ENCODE measurements at regions not wholly inside any gene's neighbourhood (a gene's known extent, or its start where the extent isn't known, plus 50 kb on each side); places are given as distances from the start of the nearest gene placed in this dataset.

DNA sequence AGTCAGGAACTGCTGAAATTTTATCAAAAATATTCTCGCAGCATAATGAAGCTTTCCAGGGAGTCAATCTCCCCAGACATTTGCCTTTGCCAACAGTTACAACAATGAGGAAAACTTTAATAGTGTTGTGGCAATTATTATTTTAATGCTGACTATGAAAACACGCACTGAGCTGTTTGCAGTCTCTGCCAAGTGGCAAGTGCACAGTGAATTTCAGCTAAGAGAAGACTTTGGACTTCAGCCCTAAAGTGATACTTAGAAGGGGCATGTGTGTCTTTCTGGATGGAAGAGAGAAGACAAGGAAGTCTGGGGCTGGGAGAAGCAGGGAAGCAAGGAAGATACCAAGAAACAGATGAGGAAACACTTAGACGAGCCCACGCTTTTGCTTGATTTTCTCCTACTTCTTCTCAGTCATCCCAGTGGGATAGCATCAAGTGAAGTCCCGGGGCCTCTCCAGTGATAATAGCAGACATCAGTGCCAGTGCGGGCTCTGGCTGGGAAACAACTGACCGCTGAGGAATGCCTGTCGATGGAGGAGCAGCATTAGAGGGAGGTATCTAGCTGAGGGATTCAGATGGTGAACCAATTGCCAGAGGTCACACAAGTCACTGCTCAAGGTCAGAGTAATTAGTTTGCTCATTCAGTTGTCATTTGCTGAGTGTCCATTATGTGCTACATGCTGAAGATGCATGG, 196.3 kb downstream of the TTLL7 start:
- TF ChIP-seq CTCF (IDR thresholded peaks at IDR 0.05; ENCODE audit: extremely low read depth, insufficient read depth, missing control alignments): no peak
- in situ Hi-C loops (cut with MboI; ENCODE audit: low pct_unique_long_range_greater_than_20kb, low sequenced_read_pairs, unreplicated experiment): no loop called here
- DNase-seq (ENCODE audit: low spot score): no peak

- TF ChIP-seq CTCF (IDR thresholded peaks at IDR 0.05; ENCODE audit: extremely low read depth, insufficient read depth, missing control alignments): no peak
- DNase-seq (ENCODE audit: low spot score): no peak
- in situ Hi-C loops (cut with MboI; ENCODE audit: low pct_unique_long_range_greater_than_20kb, low sequenced_read_pairs, unreplicated experiment): no loop called here
These were observed 196.9 kb downstream of the TTLL7 start for GRCh38 chr1:83802023-83802422.

- in situ Hi-C loops (cut with MboI; ENCODE audit: low pct_unique_long_range_greater_than_20kb, low sequenced_read_pairs, unreplicated experiment): no loop called here
- no peak for TF ChIP-seq CTCF (IDR thresholded peaks at IDR 0.05; ENCODE audit: extremely low read depth, insufficient read depth, missing control alignments)
These were observed 198.9 kb downstream of the TTLL7 start for GRCh38 chr1:83800066-83800465.

GRCh38 chr1:83799594-83799993, 199.3 kb downstream of the TTLL7 start:
- no peak for DNase-seq (ENCODE audit: low spot score)
- in situ Hi-C loops (cut with MboI; ENCODE audit: low pct_unique_long_range_greater_than_20kb, low sequenced_read_pairs, unreplicated experiment): no loop called here

More at GRCh38 chr1:83800066-83800465, 198.9 kb downstream of the TTLL7 start:
- no peak for DNase-seq (ENCODE audit: low spot score)

DNA sequence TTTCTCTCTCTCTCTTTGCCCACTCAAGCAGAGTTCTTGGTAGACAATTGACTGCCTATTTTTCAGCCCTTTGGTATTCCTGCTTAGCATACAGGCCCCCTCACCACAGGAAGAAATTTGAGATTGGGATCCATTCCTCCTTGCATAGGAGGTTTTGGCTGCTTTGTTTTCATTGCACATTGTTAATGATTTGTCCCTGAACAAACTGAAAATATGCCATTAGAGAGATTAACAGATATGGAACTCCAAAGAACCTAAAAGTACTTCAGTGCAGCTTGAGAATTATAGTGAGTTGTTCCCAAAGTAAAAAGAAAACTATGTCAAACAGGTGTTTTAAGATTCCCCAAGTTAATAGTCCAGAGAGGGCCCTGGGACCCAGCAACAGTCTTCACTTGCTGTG, 200.0 kb downstream of the TTLL7 start:
- in situ Hi-C loops (cut with MboI; ENCODE audit: low pct_unique_long_range_greater_than_20kb, low sequenced_read_pairs, unreplicated experiment): no loop called here
- DNase-seq (ENCODE audit: low spot score): no peak
- TF ChIP-seq CTCF (IDR thresholded peaks at IDR 0.05; ENCODE audit: extremely low read depth, insufficient read depth, missing control alignments): no peak

More at GRCh38 chr1:83799594-83799993, 199.3 kb downstream of the TTLL7 start:
- no peak for TF ChIP-seq CTCF (IDR thresholded peaks at IDR 0.05; ENCODE audit: extremely low read depth, insufficient read depth, missing control alignments)

DNA sequence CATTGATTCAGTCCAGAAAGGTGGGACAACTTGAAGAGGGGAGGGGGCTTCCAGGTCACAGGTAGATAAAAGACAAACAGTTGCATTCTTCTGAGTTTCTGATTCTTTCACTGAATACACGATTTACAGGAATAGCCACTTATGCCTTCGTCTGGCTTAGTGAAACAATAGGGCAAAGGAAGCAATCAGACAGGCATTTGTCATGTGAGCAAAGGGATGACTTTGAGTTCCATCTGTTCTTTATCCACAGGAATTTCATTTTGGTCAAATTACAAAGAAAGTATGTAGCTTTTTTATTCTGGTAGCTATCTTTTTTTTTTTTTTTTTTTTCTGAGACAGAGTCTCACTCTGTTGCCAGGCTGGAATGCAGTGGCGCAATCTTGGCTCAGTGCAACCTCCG, 202.5 kb downstream of the TTLL7 start:
- in situ Hi-C loops (cut with MboI; ENCODE audit: low pct_unique_long_range_greater_than_20kb, low sequenced_read_pairs, unreplicated experiment): no loop called here
- DNase-seq (ENCODE audit: low spot score): no peak
- no peak for TF ChIP-seq CTCF (IDR thresholded peaks at IDR 0.05; ENCODE audit: extremely low read depth, insufficient read depth, missing control alignments)

Measured in GM13977 (cell line).